Thyroid gland (tissue), 4 donors: ENCODE measurements at regions not wholly inside any gene's neighbourhood (a gene's known extent, or its start where the extent isn't known, plus 50 kb on each side); places are given as distances from the start of the nearest gene placed in this dataset.

Experiments
- POLR2A ChIP-seq, 2 donors: fragments of 450-650 bp; IDR thresholded peaks; one replicate each; pipeline ENCODE4 v1.6.1; 2017; ENCODE audit warnings: antibody characterized with exemption in 2 of 2, mild to moderate bottlenecking in 2 of 2, moderate library complexity in 1 of 2
- TF ChIP-seq, protein P1 (sequence below), 6 experiments: fragments of 200-600 bp in 3 of 6; fragments of 450-650 bp in 3 of 6; sonication (generic) in 3 of 6; IDR thresholded peaks; one replicate each; pipeline ENCODE4 v1.5.1; 2016 to 2019; ENCODE audit warnings: antibody characterized with exemption in 6 of 6, mild to moderate bottlenecking in 2 of 6, inconsistent platforms in 1 of 6, moderate library complexity in 1 of 6

DNA sequence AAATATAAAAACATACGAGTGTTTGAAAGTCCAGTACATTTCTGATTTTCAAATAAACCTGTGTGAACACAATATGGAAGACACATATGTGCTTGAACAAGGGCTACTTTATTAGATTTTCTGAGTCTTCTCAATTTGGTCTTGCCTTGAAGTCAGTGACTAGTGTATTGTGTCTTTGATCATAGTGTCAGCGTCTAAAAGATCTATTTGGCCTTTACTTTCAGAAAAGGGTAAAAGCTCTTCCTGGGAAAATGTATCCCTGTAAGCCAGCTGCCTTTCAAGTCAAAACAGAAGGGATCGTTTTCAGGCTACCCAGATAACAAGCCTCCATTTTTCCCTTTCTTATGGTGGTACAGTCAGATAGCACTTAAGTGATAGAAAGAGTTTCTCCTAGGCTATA lies 471.9 kb downstream of the CMPK2 start:
- TF ChIP-seq, protein P1, sequence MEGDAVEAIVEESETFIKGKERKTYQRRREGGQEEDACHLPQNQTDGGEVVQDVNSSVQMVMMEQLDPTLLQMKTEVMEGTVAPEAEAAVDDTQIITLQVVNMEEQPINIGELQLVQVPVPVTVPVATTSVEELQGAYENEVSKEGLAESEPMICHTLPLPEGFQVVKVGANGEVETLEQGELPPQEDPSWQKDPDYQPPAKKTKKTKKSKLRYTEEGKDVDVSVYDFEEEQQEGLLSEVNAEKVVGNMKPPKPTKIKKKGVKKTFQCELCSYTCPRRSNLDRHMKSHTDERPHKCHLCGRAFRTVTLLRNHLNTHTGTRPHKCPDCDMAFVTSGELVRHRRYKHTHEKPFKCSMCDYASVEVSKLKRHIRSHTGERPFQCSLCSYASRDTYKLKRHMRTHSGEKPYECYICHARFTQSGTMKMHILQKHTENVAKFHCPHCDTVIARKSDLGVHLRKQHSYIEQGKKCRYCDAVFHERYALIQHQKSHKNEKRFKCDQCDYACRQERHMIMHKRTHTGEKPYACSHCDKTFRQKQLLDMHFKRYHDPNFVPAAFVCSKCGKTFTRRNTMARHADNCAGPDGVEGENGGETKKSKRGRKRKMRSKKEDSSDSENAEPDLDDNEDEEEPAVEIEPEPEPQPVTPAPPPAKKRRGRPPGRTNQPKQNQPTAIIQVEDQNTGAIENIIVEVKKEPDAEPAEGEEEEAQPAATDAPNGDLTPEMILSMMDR (IDR thresholded peaks at IDR 0.05) = no peak
- no peak for TF ChIP-seq POLR2A (IDR thresholded peaks at IDR 0.05)
